ENCODE measurements at regions not wholly inside any gene's neighbourhood (a gene's known extent, or its start where the extent isn't known, plus 50 kb on each side); places are given as distances from the start of the nearest gene placed in this dataset.
A peak's percentile ranks its signal among the peaks of the same experiment; 100 is the strongest.

DNA sequence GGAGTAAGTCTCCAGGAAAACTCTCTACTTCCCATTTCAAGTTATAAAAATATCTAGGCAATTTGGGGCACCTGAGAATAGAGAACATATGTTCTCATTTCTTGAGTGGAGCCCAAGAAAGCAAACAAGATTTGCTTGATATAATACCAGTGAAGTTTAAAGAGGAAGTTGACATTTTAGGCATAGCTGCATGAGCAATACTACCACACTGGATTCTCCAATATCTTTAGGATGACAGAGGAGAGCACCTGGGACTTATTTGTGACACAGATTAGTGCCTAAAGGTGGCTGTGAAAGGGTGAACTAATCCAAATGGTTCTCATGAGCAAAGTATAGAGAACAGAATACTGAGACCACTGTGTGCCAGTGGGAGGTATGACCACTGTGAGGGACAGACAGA, 423.5 kb upstream of the RIOK2 start:
- DNase-seq (ENCODE audit: low read depth) = no peak
- TF ChIP-seq, protein P1, sequence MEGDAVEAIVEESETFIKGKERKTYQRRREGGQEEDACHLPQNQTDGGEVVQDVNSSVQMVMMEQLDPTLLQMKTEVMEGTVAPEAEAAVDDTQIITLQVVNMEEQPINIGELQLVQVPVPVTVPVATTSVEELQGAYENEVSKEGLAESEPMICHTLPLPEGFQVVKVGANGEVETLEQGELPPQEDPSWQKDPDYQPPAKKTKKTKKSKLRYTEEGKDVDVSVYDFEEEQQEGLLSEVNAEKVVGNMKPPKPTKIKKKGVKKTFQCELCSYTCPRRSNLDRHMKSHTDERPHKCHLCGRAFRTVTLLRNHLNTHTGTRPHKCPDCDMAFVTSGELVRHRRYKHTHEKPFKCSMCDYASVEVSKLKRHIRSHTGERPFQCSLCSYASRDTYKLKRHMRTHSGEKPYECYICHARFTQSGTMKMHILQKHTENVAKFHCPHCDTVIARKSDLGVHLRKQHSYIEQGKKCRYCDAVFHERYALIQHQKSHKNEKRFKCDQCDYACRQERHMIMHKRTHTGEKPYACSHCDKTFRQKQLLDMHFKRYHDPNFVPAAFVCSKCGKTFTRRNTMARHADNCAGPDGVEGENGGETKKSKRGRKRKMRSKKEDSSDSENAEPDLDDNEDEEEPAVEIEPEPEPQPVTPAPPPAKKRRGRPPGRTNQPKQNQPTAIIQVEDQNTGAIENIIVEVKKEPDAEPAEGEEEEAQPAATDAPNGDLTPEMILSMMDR (IDR thresholded peaks at IDR 0.05; ENCODE audit: insufficient read depth, low read depth, low read length) = no peak
- H3K4me3 ChIP-seq (ENCODE audit: low read depth, low read length) = no peak overlapping the region

DNA sequence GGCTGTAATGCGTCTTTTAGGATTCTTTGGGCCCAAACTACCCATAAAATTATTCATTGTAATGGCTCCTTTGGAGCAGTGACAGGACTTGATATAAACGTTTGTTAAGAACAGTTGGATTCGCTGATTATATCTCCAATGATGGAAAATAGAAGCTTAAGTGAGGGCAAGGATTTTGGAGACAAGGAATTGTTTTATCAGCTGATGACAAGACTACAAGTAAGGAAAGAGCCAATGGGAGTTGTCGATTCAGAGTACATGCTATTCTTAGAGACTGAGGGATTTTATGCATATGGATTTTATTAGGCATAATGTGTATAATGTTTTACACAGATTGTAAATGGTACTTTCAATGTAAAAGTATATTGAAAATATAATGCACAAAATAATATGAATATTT, 425.5 kb upstream of the RIOK2 start:
- DNase-seq (ENCODE audit: low read depth) = no peak
- no peak overlapping the region for H3K4me3 ChIP-seq (ENCODE audit: low read depth, low read length)
- TF ChIP-seq, protein P1 (IDR thresholded peaks at IDR 0.05; ENCODE audit: insufficient read depth, low read depth, low read length) = no peak

DNA sequence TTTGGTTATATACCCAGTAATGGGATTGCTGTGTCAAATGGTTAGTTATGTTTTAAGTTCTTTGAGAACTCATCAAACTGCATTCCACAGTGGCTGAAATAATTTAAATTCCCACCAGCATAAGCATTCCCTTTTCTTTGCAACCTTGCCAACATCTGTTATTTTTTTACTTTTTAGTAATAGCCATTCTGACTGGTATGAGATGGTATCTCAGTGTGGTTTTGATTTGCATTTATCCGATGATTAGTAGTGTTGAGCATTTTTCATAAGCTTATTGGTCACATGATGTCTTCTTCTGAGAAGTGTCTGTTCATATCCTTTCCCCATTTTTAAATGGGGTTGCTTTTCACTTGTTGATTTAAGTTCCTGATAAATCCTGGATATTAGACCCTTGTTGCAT, 435.7 kb upstream of the RIOK2 start:
- TF ChIP-seq, protein P1 (IDR thresholded peaks at IDR 0.05; ENCODE audit: insufficient read depth, low read depth, low read length) = no peak
- peak; percentile 9 for DNase-seq (ENCODE audit: low read depth)
- H3K4me3 ChIP-seq (ENCODE audit: low read depth, low read length) = no peak overlapping the region

DNA sequence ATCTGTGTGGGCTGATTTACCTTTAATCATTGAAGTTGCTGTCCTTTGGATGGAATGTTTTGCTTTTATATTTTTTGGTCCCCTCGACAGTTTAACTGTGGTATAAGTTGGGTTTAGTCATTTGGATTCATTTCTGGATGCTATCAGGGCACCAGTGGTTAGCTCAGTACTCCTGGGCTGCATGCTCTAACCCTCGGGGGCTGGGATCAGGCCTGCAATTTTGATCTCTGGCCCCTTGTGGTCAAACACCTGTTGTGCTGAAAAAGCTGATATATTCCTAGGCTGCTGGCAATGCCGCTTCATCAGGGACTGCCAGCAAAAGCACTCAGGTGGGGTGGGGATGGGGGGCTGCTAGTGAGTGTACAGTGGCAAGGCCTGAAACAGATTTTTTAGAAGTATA, 440.4 kb upstream of the RIOK2 start:
- no peak overlapping the region for H3K4me3 ChIP-seq (ENCODE audit: low read depth, low read length)
- no peak for DNase-seq (ENCODE audit: low read depth)
- TF ChIP-seq, protein P1 (IDR thresholded peaks at IDR 0.05; ENCODE audit: insufficient read depth, low read depth, low read length) = no peak

DNA sequence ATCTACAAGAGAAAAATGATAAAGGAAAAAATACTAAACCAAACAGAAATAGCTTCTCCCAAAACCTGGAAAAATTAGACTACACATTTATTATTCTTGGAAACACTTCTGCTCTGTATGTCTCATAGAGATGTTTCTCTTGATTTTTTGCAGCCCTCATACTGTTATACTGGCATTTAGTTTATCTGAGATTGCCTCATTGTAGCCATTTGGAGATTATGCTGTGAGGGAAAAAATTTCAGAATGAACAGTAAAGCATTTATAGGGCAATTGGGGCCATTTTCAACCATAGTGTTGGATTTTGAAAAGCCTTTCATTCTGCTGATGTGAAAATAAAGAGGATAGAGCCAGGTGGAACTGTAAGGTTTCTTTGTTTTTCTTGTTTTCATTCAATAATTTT, 441.8 kb upstream of the RIOK2 start:
- TF ChIP-seq, protein P1 (IDR thresholded peaks at IDR 0.05; ENCODE audit: insufficient read depth, low read depth, low read length) = no peak
- no peak for DNase-seq (ENCODE audit: low read depth)
- no peak overlapping the region for H3K4me3 ChIP-seq (ENCODE audit: low read depth, low read length)

DNA sequence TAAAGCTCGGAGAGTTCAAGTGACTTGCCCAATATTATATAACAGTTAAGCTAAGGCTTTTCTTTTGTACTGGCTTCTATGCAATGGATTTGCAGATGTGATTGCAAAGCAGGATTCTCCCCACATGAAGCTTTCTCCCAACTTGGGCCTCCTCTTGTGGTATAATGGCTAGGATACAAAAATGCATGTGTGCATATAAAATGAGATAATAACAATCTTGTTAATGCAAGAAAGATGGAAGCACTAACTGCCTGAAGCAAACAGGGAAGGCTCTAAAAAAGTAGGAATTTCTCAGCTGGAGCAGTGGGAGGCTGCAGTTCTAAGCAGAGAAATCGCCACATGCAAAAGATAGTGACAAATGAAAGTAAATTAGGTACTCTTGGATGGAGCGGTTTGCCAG, 444.2 kb upstream of the RIOK2 start:
- TF ChIP-seq, protein P1 (IDR thresholded peaks at IDR 0.05; ENCODE audit: insufficient read depth, low read depth, low read length) = no peak
- no peak for DNase-seq (ENCODE audit: low read depth)
- H3K4me3 ChIP-seq (ENCODE audit: low read depth, low read length) = no peak overlapping the region

DNA sequence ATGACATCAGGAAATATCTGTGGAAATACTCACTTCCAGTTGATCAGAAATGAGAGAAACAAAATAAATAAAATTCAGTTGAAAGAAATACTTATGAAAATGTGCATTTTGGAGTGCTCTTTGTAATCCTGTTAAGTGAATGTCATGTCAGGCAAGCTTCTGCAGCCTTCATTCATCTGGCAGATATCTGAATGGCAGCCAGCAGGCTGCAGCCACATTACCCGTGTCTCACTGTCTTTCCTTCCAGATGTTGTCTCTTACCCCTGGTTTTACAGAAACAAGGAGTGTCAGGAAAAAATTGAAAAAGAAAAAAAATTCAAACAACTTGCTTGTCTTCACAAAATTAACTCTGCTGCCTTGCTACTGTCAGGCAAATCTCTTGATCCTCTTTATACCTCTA, 445.0 kb upstream of the RIOK2 start:
- TF ChIP-seq, protein P1 (IDR thresholded peaks at IDR 0.05; ENCODE audit: insufficient read depth, low read depth, low read length) = no peak
- no peak for DNase-seq (ENCODE audit: low read depth)
- H3K4me3 ChIP-seq (ENCODE audit: low read depth, low read length) = no peak overlapping the region

Data from fibroblast of villous mesenchyme (primary cell).